ENCODE measurements at regions not wholly inside any gene's neighbourhood (a gene's known extent, or its start where the extent isn't known, plus 50 kb on each side); places are given as distances from the start of the nearest gene placed in this dataset.

DNA sequence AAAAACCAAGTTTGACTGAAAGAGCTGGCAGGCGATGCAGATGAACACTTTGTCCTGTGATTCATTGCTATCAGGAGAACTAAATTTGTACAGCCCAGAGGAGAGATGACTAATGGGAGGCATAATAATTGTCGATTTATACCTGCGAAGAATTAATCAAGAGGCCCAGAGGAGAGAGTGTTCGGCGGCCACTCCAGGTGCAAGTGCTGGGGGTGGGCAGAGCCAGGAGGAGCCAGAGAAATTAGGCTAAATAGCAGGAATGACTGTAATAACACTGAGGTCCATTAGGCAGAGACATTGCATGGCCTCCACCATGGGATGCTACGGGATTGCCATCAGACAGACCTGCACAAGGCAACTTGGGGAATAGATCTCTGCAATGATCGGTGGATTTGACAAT, 107.7 kb upstream of the UQCRFS1 start:
- TF ChIP-seq, protein P1, sequence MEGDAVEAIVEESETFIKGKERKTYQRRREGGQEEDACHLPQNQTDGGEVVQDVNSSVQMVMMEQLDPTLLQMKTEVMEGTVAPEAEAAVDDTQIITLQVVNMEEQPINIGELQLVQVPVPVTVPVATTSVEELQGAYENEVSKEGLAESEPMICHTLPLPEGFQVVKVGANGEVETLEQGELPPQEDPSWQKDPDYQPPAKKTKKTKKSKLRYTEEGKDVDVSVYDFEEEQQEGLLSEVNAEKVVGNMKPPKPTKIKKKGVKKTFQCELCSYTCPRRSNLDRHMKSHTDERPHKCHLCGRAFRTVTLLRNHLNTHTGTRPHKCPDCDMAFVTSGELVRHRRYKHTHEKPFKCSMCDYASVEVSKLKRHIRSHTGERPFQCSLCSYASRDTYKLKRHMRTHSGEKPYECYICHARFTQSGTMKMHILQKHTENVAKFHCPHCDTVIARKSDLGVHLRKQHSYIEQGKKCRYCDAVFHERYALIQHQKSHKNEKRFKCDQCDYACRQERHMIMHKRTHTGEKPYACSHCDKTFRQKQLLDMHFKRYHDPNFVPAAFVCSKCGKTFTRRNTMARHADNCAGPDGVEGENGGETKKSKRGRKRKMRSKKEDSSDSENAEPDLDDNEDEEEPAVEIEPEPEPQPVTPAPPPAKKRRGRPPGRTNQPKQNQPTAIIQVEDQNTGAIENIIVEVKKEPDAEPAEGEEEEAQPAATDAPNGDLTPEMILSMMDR (IDR thresholded peaks at IDR 0.05; ENCODE audit: borderline replicate concordance, extremely low read depth, low read length, poor library complexity, severe bottlenecking), result no peak
- no peak for TF ChIP-seq EZH2 (IDR thresholded peaks at IDR 0.05; ENCODE audit: borderline replicate concordance, low read depth, low read length, severe bottlenecking)

All from DND-41 (cell line).